B cell (primary cell): ENCODE measurements at regions not wholly inside any gene's neighbourhood (a gene's known extent, or its start where the extent isn't known, plus 50 kb on each side); places are given as distances from the start of the nearest gene placed in this dataset.

Experiments used
- CTCF ChIP-seq: fragments of 200-600 bp; IDR thresholded peaks from one replicate; pipeline ENCODE4 v1.8.0; 2022; ENCODE audit warnings: antibody characterized with exemption, mild to moderate bottlenecking
- EZH2 ChIP-seq: IDR thresholded peaks from 2 replicates; pipeline ENCODE4 v1.6.1; 2012; ENCODE audit warnings: borderline replicate concordance, low read depth, mild to moderate bottlenecking, moderate library complexity, low read length; ENCODE audit not compliant: insufficient read depth, poor library complexity, severe bottlenecking

- no peak for TF ChIP-seq CTCF
- TF ChIP-seq EZH2: no peak
Measured at GRCh38 chr13:100835695-100836094, 161.1 kb upstream of the TMTC4 start.
